ENCODE measurements at regions not wholly inside any gene's neighbourhood (a gene's known extent, or its start where the extent isn't known, plus 50 kb on each side); places are given as distances from the start of the nearest gene placed in this dataset.

- intact Hi-C loops (cut with micrococcal nuclease; ENCODE audit: unreplicated experiment): no loop called here
- no peak for TF ChIP-seq CTCF (IDR thresholded peaks at IDR 0.05; ENCODE audit: unreplicated experiment)
- no peak overlapping the region for H3K27ac Mint-ChIP-seq (ENCODE audit: unreplicated experiment)
- no peaks in the 10 kb centered on the region for H3K9me3 Mint-ChIP-seq (ENCODE audit: low read depth, unreplicated experiment)
- no peaks in the 10 kb centered on the region for H3K27me3 Mint-ChIP-seq (ENCODE audit: unreplicated experiment)
- no peak overlapping the region for H3K4me3 Mint-ChIP-seq (ENCODE audit: low read depth, unreplicated experiment)
- no peak for DNase-seq
- CTCF ChIA-PET: no interaction called here
- no peaks in the 10 kb centered on the region for H3K36me3 Mint-ChIP-seq (ENCODE audit: insufficient read depth, unreplicated experiment)
- no TSS peak for BruUV-seq (replicated peaks)
- no peaks in the 10 kb centered on the region for H3K4me1 Mint-ChIP-seq (ENCODE audit: low read depth, unreplicated experiment)
Measured at GRCh38 chr21:16366207-16366606, 636.4 kb downstream of the USP25 start.

- H3K4me3 Mint-ChIP-seq (ENCODE audit: low read depth, unreplicated experiment): no peak overlapping the region
- H3K9me3 Mint-ChIP-seq (ENCODE audit: low read depth, unreplicated experiment): no peaks in the 10 kb centered on the region
- TF ChIP-seq CTCF (IDR thresholded peaks at IDR 0.05; ENCODE audit: unreplicated experiment): no peak
- CTCF ChIA-PET: no interaction called here
- H3K27ac Mint-ChIP-seq (ENCODE audit: unreplicated experiment): no peak overlapping the region
- DNase-seq: no peak
- no peaks in the 10 kb centered on the region for H3K36me3 Mint-ChIP-seq (ENCODE audit: insufficient read depth, unreplicated experiment)
- intact Hi-C loops (cut with micrococcal nuclease; ENCODE audit: unreplicated experiment): no loop called here
- no peaks in the 10 kb centered on the region for H3K27me3 Mint-ChIP-seq (ENCODE audit: unreplicated experiment)
- H3K4me1 Mint-ChIP-seq (ENCODE audit: low read depth, unreplicated experiment): no peaks in the 10 kb centered on the region
- no TSS peak for BruUV-seq (replicated peaks)
Measured at GRCh38 chr21:16367079-16367478, 637.3 kb downstream of the USP25 start.

- Mint-ChIP-seq H3K4me3 (ENCODE audit: low read depth, unreplicated experiment) (no peak overlapping the region), H3K9me3 (ENCODE audit: low read depth, unreplicated experiment) (no peaks in the 10 kb centered on the region), H3K27ac (ENCODE audit: unreplicated experiment) (no peak overlapping the region), H3K36me3 (ENCODE audit: insufficient read depth, unreplicated experiment) (no peaks in the 10 kb centered on the region), H3K4me1 (ENCODE audit: low read depth, unreplicated experiment) (no peaks in the 10 kb centered on the region), H3K27me3 (ENCODE audit: unreplicated experiment) (no peaks in the 10 kb centered on the region)
- DNase-seq: no peak
- intact Hi-C loops (cut with micrococcal nuclease; ENCODE audit: unreplicated experiment): no loop called here
- TF ChIP-seq CTCF (IDR thresholded peaks at IDR 0.05; ENCODE audit: unreplicated experiment): no peak
- CTCF ChIA-PET: no interaction called here
- no TSS peak for BruUV-seq (replicated peaks)
Measured at GRCh38 chr21:16370186-16370585, 640.4 kb downstream of the USP25 start.

- Mint-ChIP-seq H3K36me3 (ENCODE audit: insufficient read depth, unreplicated experiment) (no peaks in the 10 kb centered on the region), H3K9me3 (ENCODE audit: low read depth, unreplicated experiment) (no peaks in the 10 kb centered on the region), H3K27me3 (ENCODE audit: unreplicated experiment) (no peaks in the 10 kb centered on the region), H3K4me1 (ENCODE audit: low read depth, unreplicated experiment) (no peaks in the 10 kb centered on the region), H3K27ac (ENCODE audit: unreplicated experiment) (peak overlapping the region; percentile 24), H3K4me3 (ENCODE audit: low read depth, unreplicated experiment) (no peak overlapping the region)
- CTCF ChIA-PET: no interaction called here
- no peak for TF ChIP-seq CTCF (IDR thresholded peaks at IDR 0.05; ENCODE audit: unreplicated experiment)
- no TSS peak for BruUV-seq (replicated peaks)
- intact Hi-C loops (cut with micrococcal nuclease; ENCODE audit: unreplicated experiment): no loop called here
- DNase-seq: no peak
Measured at GRCh38 chr21:16372586-16372985, 642.8 kb downstream of the USP25 start.

- no peaks in the 10 kb centered on the region for H3K9me3 Mint-ChIP-seq (ENCODE audit: low read depth, unreplicated experiment)
- H3K27me3 Mint-ChIP-seq (ENCODE audit: unreplicated experiment): no peaks in the 10 kb centered on the region
- H3K27ac Mint-ChIP-seq (ENCODE audit: unreplicated experiment): no peak overlapping the region
- no peaks in the 10 kb centered on the region for H3K4me1 Mint-ChIP-seq (ENCODE audit: low read depth, unreplicated experiment)
- no peak overlapping the region for H3K4me3 Mint-ChIP-seq (ENCODE audit: low read depth, unreplicated experiment)
- intact Hi-C loops (cut with micrococcal nuclease; ENCODE audit: unreplicated experiment): no loop called here
- CTCF ChIA-PET: no interaction called here
- no peak for TF ChIP-seq CTCF (IDR thresholded peaks at IDR 0.05; ENCODE audit: unreplicated experiment)
- no TSS peak for BruUV-seq (replicated peaks)
- H3K36me3 Mint-ChIP-seq (ENCODE audit: insufficient read depth, unreplicated experiment): no peaks in the 10 kb centered on the region
- no peak for DNase-seq
Measured at GRCh38 chr21:16376673-16377072, 646.9 kb downstream of the USP25 start.
